ENCODE measurements at regions not wholly inside any gene's neighbourhood (a gene's known extent, or its start where the extent isn't known, plus 50 kb on each side); places are given as distances from the start of the nearest gene placed in this dataset.

- TF ChIP-seq ZNF274 (IDR thresholded peaks at IDR 0.05; ENCODE audit: low read depth, low read length) (no peak), SUZ12 (IDR thresholded peaks at IDR 0.05; ENCODE audit: extremely low read depth, insufficient read depth, insufficient read length) (no peak)
Measured at GRCh38 chr2:58740426-58740825, 499.3 kb upstream of the FANCL start.
